ENCODE measurements at regions not wholly inside any gene's neighbourhood (a gene's known extent, or its start where the extent isn't known, plus 50 kb on each side); places are given as distances from the start of the nearest gene placed in this dataset.

- TF ChIP-seq CTCF (IDR thresholded peaks at IDR 0.05; ENCODE audit: insufficient read depth, low read length) = no peak
- no peak for TF ChIP-seq POLR2AphosphoS5 (IDR thresholded peaks at IDR 0.05; ENCODE audit: low read depth)
- TF ChIP-seq REST (IDR thresholded peaks at IDR 0.05; ENCODE audit: insufficient replicate concordance, low read depth) = no peak
- no peak for TF ChIP-seq GABPA (IDR thresholded peaks at IDR 0.05; ENCODE audit: low read depth)
- TF ChIP-seq SPI1 (IDR thresholded peaks at IDR 0.05; ENCODE audit: borderline replicate concordance, low read depth) = no peak
These were observed 167.3 kb downstream of the SEC61B start for GRCh38 chr9:99389087-99390033.

Data from HL-60 (cell line).